Mammary epithelial cell (primary cell): ENCODE measurements at regions not wholly inside any gene's neighbourhood (a gene's known extent, or its start where the extent isn't known, plus 50 kb on each side); places are given as distances from the start of the nearest gene placed in this dataset.

ENCODE experiments used
- CTCF ChIP-seq, 2 donors: IDR thresholded peaks in 1 of 2; conservative IDR thresholded peaks in 1 of 2; 2 replicates each; pipeline ENCODE4 v1.5.1; 2011 to 2012; ENCODE audit warnings: inconsistent platforms in 2 of 2, low read length in 2 of 2, mild to moderate bottlenecking in 2 of 2, control low read depth in 1 of 2, low read depth in 1 of 2; ENCODE audit not compliant: insufficient read depth in 1 of 2; ENCODE audit errors: extremely low read depth in 1 of 2
- EZH2 ChIP-seq: IDR thresholded peaks from 2 replicates; pipeline ENCODE4 v1.6.1; 2012; ENCODE audit warnings: low read length, inconsistent platforms, borderline replicate concordance

- no peak for TF ChIP-seq CTCF (conservative IDR thresholded peaks at IDR 0.05 in 1 of 2, IDR thresholded peaks at IDR 0.05 in 1 of 2; ENCODE audit: extremely low read depth in 1 of 2, insufficient read depth in 1 of 2, low read depth in 1 of 2, low read length in 2 of 2)
- no peak for TF ChIP-seq EZH2
Observed at GRCh38 chr13:89486709-89487108, 1815.5 kb downstream of the SLITRK5 start.
